NB4 (cell line): ENCODE measurements at regions not wholly inside any gene's neighbourhood (a gene's known extent, or its start where the extent isn't known, plus 50 kb on each side); places are given as distances from the start of the nearest gene placed in this dataset.
"Not testable (repeated sequence)": the region's sequence is repeated elsewhere in the genome, so short reads cannot be mapped to it uniquely, and the experiment has no call there.

Experiments
- DNase-seq: peaks from one replicate; pipeline ENCODE4 v3.0.0; 2010; ENCODE audit warnings: low read depth
- H3K4me3 ChIP-seq: one replicate; pipeline ENCODE4 v1.5.1; 2011; ENCODE audit warnings: mild to moderate bottlenecking, low read depth, low read length, moderate library complexity
- MAX ChIP-seq: IDR thresholded peaks from 2 replicates; pipeline ENCODE4 v1.6.1; 2011; ENCODE audit warnings: low read depth, low read length
- MYC ChIP-seq: IDR thresholded peaks from 2 replicates; pipeline ENCODE4 v1.6.1; 2011; ENCODE audit warnings: low read depth, low read length
- POLR2A ChIP-seq: IDR thresholded peaks from 2 replicates; pipeline ENCODE4 v1.6.1; 2011; ENCODE audit warnings: mild to moderate bottlenecking; ENCODE audit not compliant: insufficient read length; ENCODE audit errors: extremely low read depth
- TF ChIP-seq, protein P1 (sequence below): IDR thresholded peaks from one replicate; pipeline ENCODE4 v1.5.1; 2012; ENCODE audit warnings: low read depth, low read length

DNA sequence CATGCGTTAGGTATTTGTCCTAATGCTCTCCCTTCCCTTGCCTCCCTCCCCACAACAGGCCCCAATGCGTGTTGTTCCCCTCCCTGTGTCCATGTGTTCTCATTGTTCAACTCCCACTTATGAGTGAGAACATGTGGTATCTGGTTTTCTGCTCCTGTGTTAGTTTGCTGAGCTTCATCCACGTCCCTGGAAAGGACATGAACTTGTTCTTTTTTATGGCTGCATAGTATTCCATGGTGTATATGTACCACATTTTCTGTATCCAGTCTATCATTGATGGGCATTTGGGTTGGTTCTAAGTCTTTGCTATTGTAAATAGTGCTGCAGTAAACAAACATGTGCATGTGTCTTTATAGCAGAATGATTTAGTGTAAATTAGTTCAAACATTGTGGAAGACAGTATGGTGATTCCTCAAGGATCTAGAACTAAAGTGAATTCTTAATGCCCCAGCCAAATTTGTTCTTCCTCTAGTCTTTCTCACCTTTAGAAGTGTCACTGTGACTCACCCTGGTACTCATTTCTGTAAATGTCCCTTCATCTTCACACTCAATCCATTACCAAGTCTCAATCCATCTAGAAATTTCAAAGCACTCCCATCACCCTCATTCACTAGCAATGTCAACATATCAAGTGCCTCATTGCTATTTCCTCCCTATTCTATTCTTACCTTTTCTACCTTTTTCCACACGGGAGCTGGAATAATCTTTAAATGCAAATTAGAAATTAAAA is 123.9 kb downstream of the MREG start:
- H3K4me3 ChIP-seq, DNase-seq: not testable (repeated sequence)

DNA sequence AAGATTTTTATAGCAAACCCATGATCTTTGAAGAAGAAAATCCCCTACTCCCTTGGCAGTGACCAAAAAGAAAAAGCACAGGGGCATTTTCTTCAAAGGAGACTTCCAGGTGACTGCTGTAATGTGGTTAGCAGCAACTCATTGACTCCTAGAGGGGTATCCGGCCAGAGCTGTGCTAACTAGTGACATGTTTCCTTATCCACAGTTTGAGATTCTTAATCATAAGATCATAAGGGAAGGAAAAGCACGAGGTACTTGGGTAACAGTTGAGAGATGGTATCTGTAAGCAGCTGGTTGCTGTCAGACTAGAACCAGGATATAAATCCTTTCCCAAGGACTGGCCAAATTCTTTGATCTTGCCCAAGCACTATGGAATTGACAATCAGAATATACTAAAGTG is 124.7 kb downstream of the MREG start:
- TF ChIP-seq MAX (no peak), POLR2A (no peak), MYC (no peak)
- TF ChIP-seq, protein P1, sequence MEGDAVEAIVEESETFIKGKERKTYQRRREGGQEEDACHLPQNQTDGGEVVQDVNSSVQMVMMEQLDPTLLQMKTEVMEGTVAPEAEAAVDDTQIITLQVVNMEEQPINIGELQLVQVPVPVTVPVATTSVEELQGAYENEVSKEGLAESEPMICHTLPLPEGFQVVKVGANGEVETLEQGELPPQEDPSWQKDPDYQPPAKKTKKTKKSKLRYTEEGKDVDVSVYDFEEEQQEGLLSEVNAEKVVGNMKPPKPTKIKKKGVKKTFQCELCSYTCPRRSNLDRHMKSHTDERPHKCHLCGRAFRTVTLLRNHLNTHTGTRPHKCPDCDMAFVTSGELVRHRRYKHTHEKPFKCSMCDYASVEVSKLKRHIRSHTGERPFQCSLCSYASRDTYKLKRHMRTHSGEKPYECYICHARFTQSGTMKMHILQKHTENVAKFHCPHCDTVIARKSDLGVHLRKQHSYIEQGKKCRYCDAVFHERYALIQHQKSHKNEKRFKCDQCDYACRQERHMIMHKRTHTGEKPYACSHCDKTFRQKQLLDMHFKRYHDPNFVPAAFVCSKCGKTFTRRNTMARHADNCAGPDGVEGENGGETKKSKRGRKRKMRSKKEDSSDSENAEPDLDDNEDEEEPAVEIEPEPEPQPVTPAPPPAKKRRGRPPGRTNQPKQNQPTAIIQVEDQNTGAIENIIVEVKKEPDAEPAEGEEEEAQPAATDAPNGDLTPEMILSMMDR, result no peak
- no peak overlapping the region for H3K4me3 ChIP-seq
- no peak for DNase-seq

GRCh38 chr2:215887303-215887702 is 126.0 kb downstream of the MREG start:
- H3K4me3 ChIP-seq, result no peak overlapping the region
- DNase-seq, result no peak
- TF ChIP-seq, protein P1, result no peak
- TF ChIP-seq MYC, result no peak
- TF ChIP-seq POLR2A, result no peak
- TF ChIP-seq MAX, result no peak

- TF ChIP-seq MYC (no peak), POLR2A (no peak), MAX (no peak)
- TF ChIP-seq, protein P1, result no peak
- no peak overlapping the region for H3K4me3 ChIP-seq
- DNase-seq, result no peak
Measured at GRCh38 chr2:215886022-215886421, 127.3 kb downstream of the MREG start.

GRCh38 chr2:215885536-215885935 is 127.8 kb downstream of the MREG start:
- TF ChIP-seq, protein P1, result no peak
- TF ChIP-seq MAX, result no peak
- no peak for TF ChIP-seq MYC
- no peak for DNase-seq
- no peak overlapping the region for H3K4me3 ChIP-seq

DNA sequence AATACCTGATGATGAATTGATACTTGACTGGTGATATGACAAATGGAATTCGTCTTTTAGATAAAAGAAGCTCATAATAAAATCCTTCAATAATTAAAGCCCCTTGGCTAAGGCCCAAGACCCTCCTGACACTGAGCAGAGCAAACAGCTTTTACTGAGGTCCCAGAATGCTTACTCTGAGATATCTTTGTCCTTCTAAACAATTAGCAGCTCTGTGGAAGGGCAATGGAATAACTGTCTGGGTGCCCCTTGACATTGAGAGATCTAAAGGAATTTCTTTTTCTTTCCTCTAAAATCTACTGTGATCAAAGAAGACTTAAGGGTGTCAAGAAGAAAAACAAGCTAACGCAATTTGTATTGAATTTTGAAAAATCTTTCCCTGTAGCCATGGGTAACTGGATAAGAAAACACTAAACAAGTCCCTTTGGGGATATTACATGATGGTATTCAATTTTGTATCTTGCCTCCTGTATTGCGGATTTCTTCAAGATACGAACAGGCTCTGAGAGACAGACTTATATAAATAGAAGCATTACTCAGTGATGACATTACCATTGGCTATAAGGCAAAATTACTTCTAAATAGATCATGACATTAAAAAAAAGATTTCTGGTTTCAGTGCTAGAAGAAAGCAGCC is 128.8 kb downstream of the MREG start:
- TF ChIP-seq MYC, result no peak
- TF ChIP-seq POLR2A, result no peak
- no peak for DNase-seq
- no peak overlapping the region for H3K4me3 ChIP-seq

- TF ChIP-seq MYC (no peak), POLR2A (no peak), MAX (no peak)
- TF ChIP-seq, protein P1, result no peak
- no peak overlapping the region for H3K4me3 ChIP-seq
- no peak for DNase-seq
Measured at GRCh38 chr2:215883799-215884198, 129.6 kb downstream of the MREG start.
